IPS-18a (cell line): ENCODE measurements at regions not wholly inside any gene's neighbourhood (a gene's known extent, or its start where the extent isn't known, plus 50 kb on each side); places are given as distances from the start of the nearest gene placed in this dataset.

Experiments
- H3K27ac ChIP-seq: one replicate; pipeline ENCODE4 v1.5.1; 2013; ENCODE audit warnings: low read length
- H3K27me3 ChIP-seq: one replicate; pipeline ENCODE4 v1.6.1; 2013; ENCODE audit warnings: mild to moderate bottlenecking, low read length; ENCODE audit not compliant: control insufficient read depth, insufficient read depth
- H3K36me3 ChIP-seq: one replicate; pipeline ENCODE4 v1.6.1; 2013; ENCODE audit warnings: low read depth, low read length; ENCODE audit not compliant: control insufficient read depth
- H3K4me1 ChIP-seq: one replicate; pipeline ENCODE4 v1.6.1; 2013; ENCODE audit warnings: low read depth, low read length; ENCODE audit not compliant: control insufficient read depth
- H3K4me3 ChIP-seq: one replicate; pipeline ENCODE4 v1.5.1; 2013; ENCODE audit warnings: low read length
- H3K9ac ChIP-seq: one replicate; pipeline ENCODE4 v1.6.1; 2013; ENCODE audit warnings: mild to moderate bottlenecking, low read length, moderate library complexity
- H3K9me3 ChIP-seq: one replicate; pipeline ENCODE4 v1.6.1; 2013; ENCODE audit warnings: low read depth, low read length; ENCODE audit not compliant: control insufficient read depth

- H3K9me3 ChIP-seq = no peaks in the 10 kb centered on the region
- no peak overlapping the region for H3K4me3 ChIP-seq
- H3K27me3 ChIP-seq = no peaks in the 10 kb centered on the region
- H3K4me1 ChIP-seq = peaks cover 5% of the 10 kb centered on the region
- H3K36me3 ChIP-seq = no peaks in the 10 kb centered on the region
- H3K27ac ChIP-seq = no peak overlapping the region
- no peak overlapping the region for H3K9ac ChIP-seq
These were observed 62.4 kb downstream of the CLDN17 start for GRCh38 chr21:30104241-30104640.

- H3K9me3 ChIP-seq = no peaks in the 10 kb centered on the region
- no peaks in the 10 kb centered on the region for H3K36me3 ChIP-seq
- no peak overlapping the region for H3K9ac ChIP-seq
- H3K4me3 ChIP-seq = no peak overlapping the region
- H3K4me1 ChIP-seq = peaks cover 5% of the 10 kb centered on the region
- no peaks in the 10 kb centered on the region for H3K27me3 ChIP-seq
- H3K27ac ChIP-seq = no peak overlapping the region
These were observed 63.7 kb downstream of the CLDN17 start for GRCh38 chr21:30102871-30103270.

- H3K9me3 ChIP-seq = no peaks in the 10 kb centered on the region
- H3K9ac ChIP-seq = no peak overlapping the region
- peaks cover 5% of the 10 kb centered on the region for H3K4me1 ChIP-seq
- no peak overlapping the region for H3K4me3 ChIP-seq
- no peaks in the 10 kb centered on the region for H3K36me3 ChIP-seq
- no peak overlapping the region for H3K27ac ChIP-seq
- H3K27me3 ChIP-seq = no peaks in the 10 kb centered on the region
These were observed 64.6 kb downstream of the CLDN17 start for GRCh38 chr21:30101967-30102366.

- no peaks in the 10 kb centered on the region for H3K27me3 ChIP-seq
- peaks cover 4% of the 10 kb centered on the region for H3K4me1 ChIP-seq
- H3K9ac ChIP-seq = no peak overlapping the region
- no peaks in the 10 kb centered on the region for H3K36me3 ChIP-seq
- H3K27ac ChIP-seq = no peak overlapping the region
- no peak overlapping the region for H3K4me3 ChIP-seq
- H3K9me3 ChIP-seq = no peaks in the 10 kb centered on the region
These were observed 68.8 kb downstream of the CLDN17 start for GRCh38 chr21:30097791-30098190.

GRCh38 chr21:30083225-30083945, 83.2 kb downstream of the CLDN17 start:
- Histone ChIP-seq H3K9ac (peak overlapping the region; percentile 54), H3K36me3 (no peaks in the 10 kb centered on the region), H3K4me1 (peaks cover 19% of the 10 kb centered on the region), H3K27ac (peak overlapping the region; percentile 83), H3K4me3 (peak overlapping the region; percentile 36), H3K9me3 (no peaks in the 10 kb centered on the region), H3K27me3 (no peaks in the 10 kb centered on the region)

- peaks cover 19% of the 10 kb centered on the region for H3K4me1 ChIP-seq
- H3K9me3 ChIP-seq = no peaks in the 10 kb centered on the region
- H3K36me3 ChIP-seq = no peaks in the 10 kb centered on the region
- no peak overlapping the region for H3K27ac ChIP-seq
- H3K9ac ChIP-seq = no peak overlapping the region
- no peaks in the 10 kb centered on the region for H3K27me3 ChIP-seq
- no peak overlapping the region for H3K4me3 ChIP-seq
These were observed 85.1 kb downstream of the CLDN17 start for GRCh38 chr21:30081506-30081905.

- Histone ChIP-seq H3K36me3 (no peaks in the 10 kb centered on the region), H3K9ac (no peak overlapping the region), H3K4me1 (peaks cover 7% of the 10 kb centered on the region), H3K4me3 (no peak overlapping the region), H3K27ac (no peak overlapping the region), H3K9me3 (peaks cover 5% of the 10 kb centered on the region), H3K27me3 (no peaks in the 10 kb centered on the region)
These were observed 94.1 kb downstream of the CLDN17 start for GRCh38 chr21:30072496-30072895.

GRCh38 chr21:30058928-30059327, 107.7 kb downstream of the CLDN17 start:
- Histone ChIP-seq H3K27ac (no peak overlapping the region), H3K4me3 (no peak overlapping the region), H3K9ac (no peak overlapping the region), H3K27me3 (no peaks in the 10 kb centered on the region), H3K9me3 (no peaks in the 10 kb centered on the region), H3K4me1 (no peaks in the 10 kb centered on the region), H3K36me3 (no peaks in the 10 kb centered on the region)

GRCh38 chr21:30057108-30057507, 109.5 kb downstream of the CLDN17 start:
- no peaks in the 10 kb centered on the region for H3K27me3 ChIP-seq
- H3K4me3 ChIP-seq = no peak overlapping the region
- no peaks in the 10 kb centered on the region for H3K9me3 ChIP-seq
- no peaks in the 10 kb centered on the region for H3K4me1 ChIP-seq
- no peaks in the 10 kb centered on the region for H3K36me3 ChIP-seq
- no peak overlapping the region for H3K27ac ChIP-seq
- no peak overlapping the region for H3K9ac ChIP-seq

- no peaks in the 10 kb centered on the region for H3K4me1 ChIP-seq
- no peak overlapping the region for H3K9ac ChIP-seq
- no peaks in the 10 kb centered on the region for H3K9me3 ChIP-seq
- no peaks in the 10 kb centered on the region for H3K27me3 ChIP-seq
- H3K27ac ChIP-seq = no peak overlapping the region
- no peaks in the 10 kb centered on the region for H3K36me3 ChIP-seq
- no peak overlapping the region for H3K4me3 ChIP-seq
These were observed 108.8 kb upstream of the GRIK1 start for GRCh38 chr21:30048570-30048969.

GRCh38 chr21:30044447-30045064, 104.8 kb upstream of the GRIK1 start:
- Histone ChIP-seq H3K27me3 (no peaks in the 10 kb centered on the region), H3K9me3 (peaks cover 2% of the 10 kb centered on the region), H3K4me1 (no peaks in the 10 kb centered on the region), H3K27ac (no peak overlapping the region), H3K9ac (no peak overlapping the region), H3K4me3 (no peak overlapping the region), H3K36me3 (no peaks in the 10 kb centered on the region)

- Histone ChIP-seq H3K4me1 (no peaks in the 10 kb centered on the region), H3K36me3 (no peaks in the 10 kb centered on the region), H3K27me3 (no peaks in the 10 kb centered on the region), H3K27ac (no peak overlapping the region), H3K9ac (no peak overlapping the region), H3K9me3 (peaks cover 2% of the 10 kb centered on the region), H3K4me3 (no peak overlapping the region)
These were observed 102.6 kb upstream of the GRIK1 start for GRCh38 chr21:30042443-30042842.
